GM19324 (cell line): ENCODE measurements at regions not wholly inside any gene's neighbourhood (a gene's known extent, or its start where the extent isn't known, plus 50 kb on each side); places are given as distances from the start of the nearest gene placed in this dataset.

Experiments
- ATAC-seq: cut with Tn5 transposase; IDR thresholded peaks from one replicate; pipeline ENCODE4 v1.9.1; 2021; ENCODE audit warnings: mild to moderate bottlenecking, moderate library complexity; ENCODE audit not compliant: unreplicated experiment, low FRiP score

GRCh38 chr3:72155391-72156064, 370.6 kb upstream of the PROK2 start:
- ATAC-seq = no peak

DNA sequence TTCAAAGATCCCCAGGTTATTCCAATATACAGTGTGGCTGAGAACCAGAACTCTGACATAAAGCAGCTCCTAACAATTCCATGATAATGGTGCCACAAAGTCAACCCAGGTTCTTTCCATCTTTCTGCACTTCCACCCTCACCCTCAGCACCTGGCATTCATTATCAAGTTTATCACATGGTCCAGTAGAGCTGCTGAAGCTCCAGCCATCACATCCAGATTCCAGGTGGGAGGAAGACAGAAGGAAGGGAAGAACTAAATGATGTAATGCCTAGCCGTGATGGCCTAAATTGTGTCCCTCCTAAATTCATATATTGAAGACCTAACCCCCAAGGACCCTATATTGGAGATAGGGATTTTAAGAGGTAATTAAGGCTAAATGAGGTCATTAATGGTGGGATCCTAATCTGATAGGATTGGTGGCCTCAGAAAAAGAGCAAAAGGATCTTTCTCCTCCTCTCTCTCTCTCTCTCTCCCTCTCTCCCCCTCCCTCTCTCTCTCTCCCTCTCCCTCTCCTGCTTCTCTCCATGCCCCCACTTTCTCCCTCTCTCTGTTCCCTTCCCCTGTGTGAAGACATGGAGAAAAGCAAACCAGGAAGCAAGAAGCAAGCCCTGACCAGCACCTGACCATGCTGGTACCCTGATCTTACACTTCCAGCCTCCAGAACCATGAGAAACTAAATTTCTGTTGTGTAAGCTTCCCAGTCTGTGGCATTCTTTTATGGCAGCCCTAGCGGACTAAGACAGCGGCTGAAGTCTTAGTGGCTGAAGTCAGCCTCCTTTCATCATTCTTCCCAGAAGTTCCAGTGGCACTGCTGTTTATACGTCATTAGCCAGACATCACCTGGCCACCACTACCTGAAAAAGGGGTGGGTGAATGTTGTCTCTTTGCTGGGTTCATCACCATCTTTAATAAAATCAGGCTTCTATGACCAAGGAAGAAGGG, 369.7 kb upstream of the PROK2 start:
- ATAC-seq = no peak

DNA sequence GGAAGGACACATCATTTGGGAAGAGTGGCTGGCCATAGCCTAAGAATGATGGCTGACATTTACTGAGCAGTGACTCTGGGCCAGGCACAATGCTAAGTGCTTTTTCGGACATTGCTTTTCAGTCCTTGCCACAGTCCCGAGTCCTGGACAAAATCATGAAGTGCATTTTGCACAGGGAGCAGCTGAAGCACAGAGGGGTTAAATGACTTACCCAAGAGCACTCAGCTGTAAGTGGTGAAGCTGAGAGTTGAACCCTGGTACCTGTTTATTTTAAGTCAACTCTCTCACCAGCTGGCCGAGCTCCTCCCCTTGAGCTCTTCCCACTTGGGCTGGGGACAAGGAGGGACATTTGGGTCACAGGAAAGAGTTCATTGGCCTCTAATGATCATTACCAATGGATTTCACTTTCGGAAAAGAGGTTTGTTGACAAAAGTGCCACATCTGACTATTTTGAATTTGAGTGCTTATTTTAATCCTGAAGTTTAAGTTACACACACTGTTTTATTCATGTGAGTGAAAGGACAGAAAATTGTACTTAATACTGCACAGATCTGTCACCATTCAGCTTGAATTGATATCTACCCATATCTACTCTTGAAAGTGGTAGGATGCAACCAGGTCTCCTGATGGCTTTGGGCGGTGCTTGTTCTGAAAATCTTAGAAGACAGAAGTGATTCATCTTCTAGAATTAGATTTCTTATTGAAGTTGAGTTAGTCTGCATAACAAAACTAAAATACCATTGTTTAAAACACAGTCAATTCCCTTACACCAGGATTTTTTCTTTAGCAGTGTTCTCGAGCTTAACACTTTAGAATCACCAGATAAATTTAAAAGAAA, 368.7 kb upstream of the PROK2 start:
- no peak for ATAC-seq

DNA sequence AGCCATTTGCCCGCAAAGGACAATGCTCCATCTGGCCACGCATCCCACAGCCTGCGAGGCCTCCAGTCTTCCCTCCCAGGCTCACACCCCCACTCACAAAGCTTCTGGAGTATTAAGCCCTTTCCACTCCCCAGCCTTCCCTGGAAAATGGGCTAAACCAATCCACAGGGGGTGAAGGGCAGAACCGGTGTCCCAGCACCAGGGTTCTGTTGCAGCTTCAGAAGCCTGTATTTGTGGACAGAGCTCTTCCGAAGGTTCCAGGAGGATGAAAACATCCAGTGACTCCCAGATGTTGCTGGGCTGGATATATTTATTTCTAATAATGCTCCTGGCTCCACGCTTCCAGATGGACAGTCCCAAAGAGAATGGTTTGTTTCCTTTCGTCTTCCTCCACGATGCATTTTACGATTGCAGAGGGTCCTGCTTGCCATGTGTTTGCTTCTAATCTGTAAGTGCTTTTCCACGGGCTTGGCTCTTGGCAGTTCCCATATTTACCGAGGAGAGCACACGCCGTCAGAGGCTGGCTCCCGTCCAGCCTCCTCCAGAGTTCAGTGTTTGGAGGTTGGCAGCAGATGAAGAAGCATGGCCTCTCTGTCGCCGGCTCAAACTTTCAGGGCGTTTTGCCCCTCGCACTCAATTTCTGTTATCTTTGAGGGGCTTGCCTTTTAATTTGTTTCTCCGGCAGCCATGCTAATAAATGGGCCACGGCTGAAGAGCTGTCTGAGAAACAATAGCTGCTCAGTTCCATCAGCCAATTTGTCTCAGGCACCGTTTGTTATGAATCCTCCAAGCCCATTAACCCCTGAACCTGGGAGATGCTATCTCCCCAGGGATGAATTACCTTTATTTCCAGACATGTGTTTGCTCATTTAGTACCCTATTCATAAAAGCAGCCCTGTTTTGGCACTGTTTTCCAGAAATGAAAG, 367.9 kb upstream of the PROK2 start:
- no peak for ATAC-seq

GRCh38 chr3:72151465-72152238, 366.7 kb upstream of the PROK2 start:
- ATAC-seq = no peak

DNA sequence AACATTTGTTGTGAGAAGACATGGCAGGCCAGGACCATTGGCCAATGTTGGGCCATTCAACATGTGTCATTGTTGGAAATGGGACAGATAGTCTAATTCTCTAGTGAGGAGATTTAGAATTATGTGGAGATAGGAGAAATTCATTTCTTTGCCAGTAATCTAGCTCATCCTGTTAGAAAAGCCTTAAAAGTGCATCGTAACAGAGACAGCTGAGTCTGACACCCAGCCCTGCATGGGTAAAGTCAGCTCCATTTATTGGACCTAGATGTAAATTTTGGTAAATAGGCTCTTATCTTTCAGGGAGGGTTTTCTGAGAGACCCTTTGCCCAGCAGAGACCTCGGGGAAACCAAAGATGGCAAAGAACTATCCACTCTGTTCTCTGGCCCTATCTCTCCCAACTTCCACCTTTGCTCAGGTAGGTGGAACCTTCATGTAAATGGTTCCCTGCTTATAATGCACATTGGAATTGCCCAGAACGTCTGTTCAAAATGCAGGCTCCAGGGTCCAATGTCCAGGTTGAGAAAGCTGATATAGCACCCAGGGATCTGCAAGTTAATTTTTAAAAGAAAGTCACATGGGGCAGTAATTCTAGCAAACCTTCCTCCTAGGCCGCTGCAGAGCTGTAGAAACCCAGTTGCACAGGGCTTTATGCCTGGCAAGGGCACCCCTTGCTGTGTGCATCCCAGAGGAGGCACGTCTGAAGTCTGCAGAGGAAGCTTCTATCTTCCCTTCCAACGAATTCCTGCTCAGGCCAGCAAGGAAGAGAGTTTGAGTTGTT, 365.9 kb upstream of the PROK2 start:
- no peak for ATAC-seq

- ATAC-seq = no peak
These were observed 364.8 kb upstream of the PROK2 start for GRCh38 chr3:72149645-72150300.

DNA sequence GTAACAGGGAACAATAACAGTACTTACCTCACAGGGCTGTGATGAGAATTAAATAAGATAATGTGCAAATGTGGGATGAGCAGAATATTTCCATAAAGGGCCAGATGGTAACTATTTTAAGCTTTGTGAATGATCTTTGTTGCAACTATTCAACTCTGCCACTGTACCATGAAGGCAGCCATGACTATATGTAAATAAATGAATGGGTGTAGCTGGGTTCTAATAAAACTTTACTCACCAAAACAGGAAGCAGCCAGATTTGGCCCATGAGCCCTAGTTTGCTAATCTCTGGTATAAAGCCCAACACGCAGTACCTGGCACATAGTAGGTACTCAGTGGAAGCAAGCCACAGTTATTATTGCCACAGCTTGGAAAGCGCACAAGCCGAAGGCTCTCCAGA, 362.7 kb upstream of the PROK2 start:
- no peak for ATAC-seq

GRCh38 chr3:72145506-72146380, 360.8 kb upstream of the PROK2 start:
- no peak for ATAC-seq

DNA sequence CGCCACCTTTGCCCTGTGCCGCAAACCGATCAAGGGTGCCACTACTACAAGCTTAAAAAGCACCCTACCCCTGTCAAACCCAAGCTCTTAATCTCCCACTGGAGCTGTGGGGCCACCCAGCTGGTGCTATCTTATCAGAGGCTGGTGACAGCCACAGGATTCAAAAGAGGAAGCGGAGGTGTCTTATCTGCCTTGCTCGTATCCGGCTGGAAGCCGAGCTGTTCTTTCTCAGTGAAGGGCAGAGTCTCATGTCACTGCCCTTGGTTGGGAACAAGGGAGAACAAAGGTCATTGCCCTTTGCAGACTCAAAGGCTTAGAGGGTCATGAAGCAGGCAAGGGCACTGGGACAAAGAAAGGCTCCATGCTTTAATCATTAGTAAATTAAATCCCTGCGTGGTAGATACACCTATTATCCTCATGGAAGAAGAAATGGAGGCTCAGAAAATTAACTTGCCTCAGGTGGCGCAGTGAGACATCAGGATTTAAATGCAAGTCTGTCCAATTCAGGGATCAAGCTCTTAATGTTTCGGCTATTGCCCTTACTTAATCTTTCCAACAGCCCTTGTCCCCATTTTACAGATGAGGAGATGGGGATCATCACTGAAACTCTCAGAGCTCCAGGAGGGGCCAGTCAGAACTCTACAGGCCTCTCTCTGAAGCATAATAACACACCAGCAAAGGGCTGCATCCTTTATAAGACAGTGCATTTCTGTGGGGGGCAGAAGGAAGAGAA, 360.0 kb upstream of the PROK2 start:
- no peak for ATAC-seq

GRCh38 chr3:72143966-72144717, 359.2 kb upstream of the PROK2 start:
- no peak for ATAC-seq

- no peak for ATAC-seq
These were observed 358.4 kb upstream of the PROK2 start for GRCh38 chr3:72143322-72143721.

GRCh38 chr3:72142028-72142427, 357.1 kb upstream of the PROK2 start:
- ATAC-seq = no peak

GRCh38 chr3:72141264-72141663, 356.3 kb upstream of the PROK2 start:
- no peak for ATAC-seq

GRCh38 chr3:72139316-72139715, 354.4 kb upstream of the PROK2 start:
- ATAC-seq = no peak
